T-cell (primary cell): ENCODE measurements at regions not wholly inside any gene's neighbourhood (a gene's known extent, or its start where the extent isn't known, plus 50 kb on each side); places are given as distances from the start of the nearest gene placed in this dataset.

Source experiments
- ATAC-seq, 4 experiments: fragments of 200-7000 bp in 3 of 4; fragments of 150-1000 bp in 1 of 4; cut with Tn5 transposase; replicated peaks in 1 of 4; 1 replicate in 3 of 4; 2 replicates in 1 of 4; pipeline ENCODE4 v1.10.0; 2021; ENCODE audit warnings: moderate library complexity in 3 of 4, mild to moderate bottlenecking in 2 of 4, moderate number of reproducible peaks in 1 of 4
- CTCF ChIA-PET, 2 donors: fragments of 300-600 bp; sonication (Branson Sonifier 250); formaldehyde crosslinking; loops; one replicate each; lab custom pipeline; 2022; ENCODE audit warnings: antibody characterized with exemption in 2 of 2; lab: Charles Lee
- POLR2A ChIA-PET, 2 donors: fragments of 300-600 bp; sonication (Branson Sonifier 250); formaldehyde crosslinking; loops; one replicate each; lab custom pipeline; 2022; ENCODE audit warnings: antibody characterized with exemption in 2 of 2; lab: Charles Lee
- DNase-seq, 35 experiments: peaks; one replicate each; pipeline versions ENCODE4 v3.0.0 to v3.0.0-alpha.2; 2013 to 2023
- H3K27ac ChIP-seq: one replicate; pipeline ENCODE4 v1.5.1; 2013; ENCODE audit warnings: low read length
- H3K27me3 ChIP-seq, 2 experiments: replicated peaks in 1 of 2; 1 replicate in 1 of 2; 2 replicates in 1 of 2; pipeline versions ENCODE4 v1.6.1 to v1.7.0; 2013; ENCODE audit warnings: low read length in 1 of 2, mixed read lengths in 1 of 2; ENCODE audit not compliant: control insufficient read depth in 2 of 2, insufficient read depth in 2 of 2; ENCODE audit errors: extremely low read depth in 1 of 2
- H3K36me3 ChIP-seq, 2 donors: 1 replicate in 1 of 2; 2 replicates in 1 of 2; pipeline versions ENCODE4 v1.6.1 to v1.7.0; 2013; ENCODE audit warnings: low read length in 1 of 2; ENCODE audit not compliant: control insufficient read depth in 2 of 2, insufficient read depth in 1 of 2; ENCODE audit errors: extremely low read depth in 1 of 2
- H3K4me1 ChIP-seq, 2 experiments: 1 replicate in 1 of 2; 2 replicates in 1 of 2; pipeline versions ENCODE4 v1.6.1 to v1.7.0; 2013; ENCODE audit warnings: low read length in 2 of 2, mixed read lengths in 1 of 2; ENCODE audit not compliant: insufficient read depth in 2 of 2, control insufficient read depth in 1 of 2; ENCODE audit errors: extremely low read depth in 1 of 2
- H3K4me3 ChIP-seq, 2 donors: 1 replicate in 1 of 2; 2 replicates in 1 of 2; pipeline versions ENCODE4 v1.5.1 to v1.7.0; 2013; ENCODE audit warnings: mild to moderate bottlenecking in 2 of 2, low read length in 1 of 2, moderate library complexity in 1 of 2; ENCODE audit not compliant: control insufficient read depth in 1 of 2; ENCODE audit errors: extremely low read depth in 1 of 2
- H3K9me3 ChIP-seq: 2 replicates; pipeline ENCODE4 v1.7.0; 2013
- H3K27ac Mint-ChIP-seq, 2 donors: one replicate each; pipeline ENCODE4 v1.8.0; 2020 to 2021; ENCODE audit warnings: mild to moderate bottlenecking in 2 of 2, mixed read lengths in 2 of 2
- H3K27me3 Mint-ChIP-seq, 2 donors: one replicate each; pipeline ENCODE4 v1.8.0; 2021 to 2022; ENCODE audit warnings: mixed read lengths in 2 of 2
- H3K36me3 Mint-ChIP-seq: one replicate; pipeline ENCODE4 v1.8.0; 2021; ENCODE audit warnings: mixed read lengths
- H3K4me1 Mint-ChIP-seq, 3 donors: one replicate each; pipeline ENCODE4 v1.8.0; 2020 to 2022; ENCODE audit warnings: mixed read lengths in 3 of 3, mild to moderate bottlenecking in 1 of 3
- H3K4me3 Mint-ChIP-seq, 3 donors: one replicate each; pipeline ENCODE4 v1.8.0; 2020 to 2022; ENCODE audit warnings: mild to moderate bottlenecking in 3 of 3, mixed read lengths in 3 of 3, moderate library complexity in 3 of 3
- H3K9me3 Mint-ChIP-seq, 3 donors: one replicate each; pipeline ENCODE4 v1.8.0; 2020 to 2022; ENCODE audit warnings: mixed read lengths in 3 of 3
- WGBS: methylation state at CpG from one replicate; pipeline ENCODE4 v1.1.5; 2013; ENCODE audit warnings: missing lambda C conversion rate; ENCODE audit not compliant: insufficient coverage; 5-methylcytosine and 5-hydroxymethylcytosine counted together

GRCh38 chr20:40634891-40635290 is 54.1 kb downstream of the MAFB start:
- WGBS, result 55% methylated on average over 3 of the region's 3 CpGs
- ATAC-seq, result no peak
- POLR2A ChIA-PET, result no interaction called here

GRCh38 chr20:40633123-40633850 is 55.7 kb downstream of the MAFB start:
- H3K27me3 ChIP-seq, result peaks cover 3 to 4% of the 10 kb centered on the region in 2 experiments
- Mint-ChIP-seq H3K36me3 (no peaks in the 10 kb centered on the region), H3K9me3 (no peaks in the 10 kb centered on the region), H3K4me1 (no peaks in the 10 kb centered on the region), H3K4me3 (no peak overlapping the region), H3K27me3 (peaks cover 0 to 5% of the 10 kb centered on the region in 2 donors), H3K27ac (no peak overlapping the region)
- 83% methylated on average over 4 of the region's 5 CpGs for WGBS
- no peak for ATAC-seq
- DNase-seq, result no peak
- POLR2A ChIA-PET, result no interaction called here
- CTCF ChIA-PET, result no interaction called here
- H3K4me1 ChIP-seq, result no peaks in the 10 kb centered on the region
- H3K9me3 ChIP-seq, result no peaks in the 10 kb centered on the region
- H3K27ac ChIP-seq, result no peak overlapping the region
- H3K4me3 ChIP-seq, result no peak overlapping the region
- H3K36me3 ChIP-seq, result no peaks in the 10 kb centered on the region

More at GRCh38 chr20:40634891-40635290, 54.1 kb downstream of the MAFB start:
- CTCF ChIA-PET, result no interaction called here
- peaks cover 5 to 9% of the 10 kb centered on the region in 2 donors for H3K27me3 Mint-ChIP-seq
- DNase-seq, result no peak
- no peaks in the 10 kb centered on the region for H3K4me1 ChIP-seq
- no peak overlapping the region for H3K27ac Mint-ChIP-seq
- no peaks in the 10 kb centered on the region for H3K36me3 ChIP-seq
- H3K4me1 Mint-ChIP-seq, result no peaks in the 10 kb centered on the region
- H3K9me3 ChIP-seq, result no peaks in the 10 kb centered on the region
- H3K4me3 Mint-ChIP-seq, result no peak overlapping the region
- H3K27ac ChIP-seq, result no peak overlapping the region
- H3K36me3 Mint-ChIP-seq, result no peaks in the 10 kb centered on the region
- peaks cover 3 to 8% of the 10 kb centered on the region in 2 experiments for H3K27me3 ChIP-seq
- H3K4me3 ChIP-seq, result no peak overlapping the region
- H3K9me3 Mint-ChIP-seq, result peaks cover 0 to 4% (median 0%) of the 10 kb centered on the region in 3 donors

GRCh38 chr20:40632346-40632976 is 56.6 kb downstream of the MAFB start:
- no peak overlapping the region for H3K27ac Mint-ChIP-seq
- Histone ChIP-seq H3K27ac (no peak overlapping the region), H3K4me1 (no peaks in the 10 kb centered on the region), H3K36me3 (no peaks in the 10 kb centered on the region), H3K4me3 (no peak overlapping the region), H3K27me3 (peaks cover 2 to 3% of the 10 kb centered on the region in 2 experiments), H3K9me3 (no peaks in the 10 kb centered on the region)
- no peaks in the 10 kb centered on the region for H3K9me3 Mint-ChIP-seq
- no peaks in the 10 kb centered on the region for H3K4me1 Mint-ChIP-seq
- WGBS, result 77% methylated on average over 9 of the region's 10 CpGs
- ChIA-PET CTCF (no interaction called here), POLR2A (interaction anchor here in 1 of 2 donors (0.6 kb wide), 1 partner anchor 21 kb away, joined by 5 read pairs; no protein-coding TSS in a partner anchor)
- no peak for ATAC-seq
- peaks cover 0 to 3% of the 10 kb centered on the region in 2 donors for H3K27me3 Mint-ChIP-seq
- H3K4me3 Mint-ChIP-seq, result no peak overlapping the region
- no peak for DNase-seq
- H3K36me3 Mint-ChIP-seq, result no peaks in the 10 kb centered on the region

GRCh38 chr20:40631119-40631631 is 57.9 kb downstream of the MAFB start:
- H3K4me3 ChIP-seq, result no peak overlapping the region
- Mint-ChIP-seq H3K27ac (no peak overlapping the region), H3K9me3 (peaks cover 2 to 7% (median 4%) of the 10 kb centered on the region in 3 donors), H3K27me3 (peaks cover 3% of the 10 kb centered on the region in 2 donors), H3K4me1 (no peaks in the 10 kb centered on the region), H3K36me3 (no peaks in the 10 kb centered on the region), H3K4me3 (no peak overlapping the region)
- WGBS, result 64% methylated on average over 7 of the region's 10 CpGs
- POLR2A ChIA-PET, result no interaction called here
- no peak overlapping the region for H3K27ac ChIP-seq
- peaks cover 0 to 3% of the 10 kb centered on the region in 2 experiments for H3K27me3 ChIP-seq
- no peak for DNase-seq
- no peaks in the 10 kb centered on the region for H3K36me3 ChIP-seq
- CTCF ChIA-PET, result no interaction called here
- ATAC-seq, result no peak
- no peaks in the 10 kb centered on the region for H3K9me3 ChIP-seq
- H3K4me1 ChIP-seq, result no peaks in the 10 kb centered on the region

GRCh38 chr20:40630713-40631112 is 58.3 kb downstream of the MAFB start:
- H3K4me1 ChIP-seq, result no peaks in the 10 kb centered on the region
- H3K27me3 Mint-ChIP-seq, result peaks cover 3% of the 10 kb centered on the region in 2 donors
- DNase-seq (no peak), ATAC-seq (no peak)
- ChIA-PET CTCF (no interaction called here), POLR2A (no interaction called here)
- H3K27me3 ChIP-seq, result peaks cover 0 to 3% of the 10 kb centered on the region in 2 experiments
- H3K9me3 Mint-ChIP-seq, result peaks cover 4 to 12% (median 5%) of the 10 kb centered on the region in 3 donors
- no peak overlapping the region for H3K4me3 ChIP-seq
- no peak overlapping the region for H3K27ac Mint-ChIP-seq
- no peaks in the 10 kb centered on the region for H3K36me3 Mint-ChIP-seq
- H3K36me3 ChIP-seq, result no peaks in the 10 kb centered on the region
- no peak overlapping the region for H3K4me3 Mint-ChIP-seq
- WGBS, result 52% methylated on average over 2 of the region's 3 CpGs
- no peaks in the 10 kb centered on the region for H3K9me3 ChIP-seq
- no peaks in the 10 kb centered on the region for H3K4me1 Mint-ChIP-seq
- no peak overlapping the region for H3K27ac ChIP-seq

GRCh38 chr20:40630099-40630498 is 58.9 kb downstream of the MAFB start:
- DNase-seq (no peak), ATAC-seq (no peak)
- H3K4me3 Mint-ChIP-seq, result no peak overlapping the region
- Histone ChIP-seq H3K36me3 (no peaks in the 10 kb centered on the region), H3K4me3 (no peak overlapping the region), H3K9me3 (no peaks in the 10 kb centered on the region), H3K4me1 (no peaks in the 10 kb centered on the region), H3K27ac (no peak overlapping the region), H3K27me3 (peaks cover 0 to 3% of the 10 kb centered on the region in 2 experiments)
- no peak overlapping the region for H3K27ac Mint-ChIP-seq
- POLR2A ChIA-PET, result no interaction called here
- WGBS, result no CpG with 5 or more reads among the region's 7 CpGs
- peaks cover 4 to 12% (median 5%) of the 10 kb centered on the region in 3 donors for H3K9me3 Mint-ChIP-seq
- peaks cover 3% of the 10 kb centered on the region in 2 donors for H3K27me3 Mint-ChIP-seq
- no peaks in the 10 kb centered on the region for H3K36me3 Mint-ChIP-seq
- CTCF ChIA-PET, result no interaction called here
- H3K4me1 Mint-ChIP-seq, result no peaks in the 10 kb centered on the region
